ENCODE measurements at regions not wholly inside any gene's neighbourhood (a gene's known extent, or its start where the extent isn't known, plus 50 kb on each side); places are given as distances from the start of the nearest gene placed in this dataset.

- H3K4me3 ChIP-seq, result no peak overlapping the region
- intact Hi-C loops (cut with DNase I), result no loop called here
- no peak overlapping the region for H3K27ac ChIP-seq
- H3K4me1 ChIP-seq, result peaks cover 0 to 19% (median 10%) of the 10 kb centered on the region in 9 donors
- ATAC-seq, result no peak
- WGBS, 2 donors, result 79 to 84% methylated on average over 7 of the region's 7 CpGs
- peaks cover 0 to 3% (median 0%) of the 10 kb centered on the region in 11 donors for H3K9me3 ChIP-seq
- no peak for DNase-seq
- H3K36me3 ChIP-seq, result no peaks in the 10 kb centered on the region
- H3K27me3 ChIP-seq, result no peaks in the 10 kb centered on the region
- TF ChIP-seq, protein P1, sequence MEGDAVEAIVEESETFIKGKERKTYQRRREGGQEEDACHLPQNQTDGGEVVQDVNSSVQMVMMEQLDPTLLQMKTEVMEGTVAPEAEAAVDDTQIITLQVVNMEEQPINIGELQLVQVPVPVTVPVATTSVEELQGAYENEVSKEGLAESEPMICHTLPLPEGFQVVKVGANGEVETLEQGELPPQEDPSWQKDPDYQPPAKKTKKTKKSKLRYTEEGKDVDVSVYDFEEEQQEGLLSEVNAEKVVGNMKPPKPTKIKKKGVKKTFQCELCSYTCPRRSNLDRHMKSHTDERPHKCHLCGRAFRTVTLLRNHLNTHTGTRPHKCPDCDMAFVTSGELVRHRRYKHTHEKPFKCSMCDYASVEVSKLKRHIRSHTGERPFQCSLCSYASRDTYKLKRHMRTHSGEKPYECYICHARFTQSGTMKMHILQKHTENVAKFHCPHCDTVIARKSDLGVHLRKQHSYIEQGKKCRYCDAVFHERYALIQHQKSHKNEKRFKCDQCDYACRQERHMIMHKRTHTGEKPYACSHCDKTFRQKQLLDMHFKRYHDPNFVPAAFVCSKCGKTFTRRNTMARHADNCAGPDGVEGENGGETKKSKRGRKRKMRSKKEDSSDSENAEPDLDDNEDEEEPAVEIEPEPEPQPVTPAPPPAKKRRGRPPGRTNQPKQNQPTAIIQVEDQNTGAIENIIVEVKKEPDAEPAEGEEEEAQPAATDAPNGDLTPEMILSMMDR (IDR thresholded peaks at IDR 0.05), result no peak
Observed at GRCh38 chr21:28671549-28672195, 321.0 kb downstream of the LTN1 start.

DNA sequence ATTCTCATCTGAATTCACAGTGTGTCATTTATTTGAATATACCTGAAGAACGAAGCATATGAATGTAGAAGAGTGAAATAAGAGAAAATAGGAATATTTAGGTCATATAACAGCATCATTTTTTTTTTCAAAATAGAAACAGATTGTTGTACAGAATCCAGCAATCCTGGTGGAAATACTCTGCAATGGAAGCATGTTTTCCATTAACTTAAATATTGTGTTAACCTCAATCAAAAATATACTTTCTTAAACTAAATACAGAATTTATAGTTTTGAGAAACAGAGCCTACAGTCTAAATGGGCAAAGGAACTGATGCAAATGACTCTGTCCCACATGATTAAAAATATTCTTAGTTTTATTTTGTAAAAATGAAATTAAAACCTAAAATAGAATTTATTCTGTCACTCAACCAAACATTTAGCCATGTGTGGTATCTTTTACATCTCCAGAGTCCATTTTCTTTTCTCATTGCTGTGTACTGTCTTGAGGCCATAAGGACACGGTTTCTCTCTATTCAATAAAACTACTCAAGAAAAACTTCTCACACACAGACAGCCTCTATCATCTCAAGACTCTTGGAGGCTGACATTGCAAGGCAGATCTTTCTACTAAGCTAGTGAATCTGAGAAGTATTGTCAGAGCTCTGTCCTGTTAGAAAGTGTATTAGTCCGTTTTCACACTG is 322.6 kb downstream of the LTN1 start:
- Histone ChIP-seq H3K4me1 (peaks cover 0 to 7% (median 0%) of the 10 kb centered on the region in 9 donors), H3K36me3 (no peaks in the 10 kb centered on the region), H3K27ac (no peak overlapping the region), H3K9me3 (peaks cover 0 to 3% (median 0%) of the 10 kb centered on the region in 11 donors), H3K27me3 (no peaks in the 10 kb centered on the region), H3K4me3 (no peak overlapping the region)
- DNase-seq (no peak), ATAC-seq (no peak)
- TF ChIP-seq, protein P1 (IDR thresholded peaks at IDR 0.05), result no peak
- intact Hi-C loops (cut with DNase I), result no loop called here
- WGBS, 2 donors, result 89 to 92% methylated on average over 3 of the region's 3 CpGs

DNA sequence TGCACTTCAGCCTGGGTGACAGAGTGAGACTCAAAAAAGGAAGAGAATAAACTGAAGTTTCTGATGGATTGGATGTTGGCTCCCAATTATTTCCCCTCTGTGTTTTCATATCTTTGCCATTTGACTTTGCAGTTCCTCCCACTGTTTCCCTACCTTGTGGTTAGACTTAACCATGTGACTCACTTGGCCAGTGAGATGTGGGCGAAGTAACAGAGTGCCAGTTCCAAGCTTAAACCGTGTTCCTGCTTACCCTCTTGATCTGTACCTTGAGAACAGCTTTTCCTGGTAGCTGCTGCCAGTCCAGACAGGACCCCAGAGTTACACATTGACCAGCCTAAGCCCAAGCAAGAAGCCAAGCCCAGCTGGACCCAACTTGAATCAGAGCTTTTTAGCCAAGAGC is 323.4 kb downstream of the LTN1 start:
- ATAC-seq (no peak), DNase-seq (no peak)
- H3K4me1 ChIP-seq, result no peaks in the 10 kb centered on the region
- no peaks in the 10 kb centered on the region for H3K36me3 ChIP-seq
- H3K4me3 ChIP-seq, result no peak overlapping the region
- intact Hi-C loops (cut with DNase I), result no loop called here
- H3K27ac ChIP-seq, result no peak overlapping the region
- H3K27me3 ChIP-seq, result no peaks in the 10 kb centered on the region
- TF ChIP-seq, protein P1 (IDR thresholded peaks at IDR 0.05), result no peak
- H3K9me3 ChIP-seq, result peaks cover 0 to 3% (median 0%) of the 10 kb centered on the region in 11 donors
- 80 to 93% methylated on average over 2 of the region's 2 CpGs for WGBS, 2 donors

GRCh38 chr21:28663754-28664153 is 328.9 kb downstream of the LTN1 start:
- TF ChIP-seq, protein P1 (IDR thresholded peaks at IDR 0.05), result no peak
- no peak for DNase-seq
- WGBS, 2 donors, result 95 to 98% methylated on average over 5 of the region's 5 CpGs

More at GRCh38 chr21:28663754-28664153, 328.9 kb downstream of the LTN1 start:
- Histone ChIP-seq H3K4me1 (no peaks in the 10 kb centered on the region), H3K9me3 (no peaks in the 10 kb centered on the region), H3K27ac (no peak overlapping the region), H3K4me3 (no peak overlapping the region), H3K36me3 (no peaks in the 10 kb centered on the region), H3K27me3 (no peaks in the 10 kb centered on the region)
- intact Hi-C loops (cut with DNase I), result no loop called here
- no peak for ATAC-seq

All from heart right ventricle (tissue), 16 donors.